GM19397 (cell line): ENCODE measurements at regions not wholly inside any gene's neighbourhood (a gene's known extent, or its start where the extent isn't known, plus 50 kb on each side); places are given as distances from the start of the nearest gene placed in this dataset.

Source experiments
- ATAC-seq: cut with Tn5 transposase; IDR thresholded peaks from one replicate; pipeline ENCODE4 v1.9.1; 2021; ENCODE audit warnings: mild to moderate bottlenecking, moderate library complexity; ENCODE audit not compliant: unreplicated experiment

DNA sequence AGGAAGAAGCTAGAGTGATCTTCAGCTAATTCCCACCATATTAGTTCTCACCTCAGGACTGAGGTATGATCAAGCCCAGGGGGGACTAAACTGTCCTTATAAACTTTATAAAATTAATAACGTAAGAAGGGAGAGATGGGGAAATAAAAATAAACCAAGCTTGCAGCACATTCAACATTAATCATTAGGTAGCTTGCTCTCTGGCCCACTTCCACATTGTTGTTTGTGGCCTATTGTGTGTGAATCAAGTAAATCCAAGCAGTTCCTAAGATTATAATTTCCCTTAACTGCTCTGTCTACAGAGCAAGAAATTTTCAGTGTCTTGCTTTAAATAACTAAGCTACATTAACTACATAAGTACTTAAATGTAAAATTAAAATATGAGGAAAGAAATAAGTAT, 131.3 kb upstream of the ABCA1 start:
- no peak for ATAC-seq

GRCh38 chr9:105062222-105062855, 134.4 kb upstream of the ABCA1 start:
- ATAC-seq: no peak

DNA sequence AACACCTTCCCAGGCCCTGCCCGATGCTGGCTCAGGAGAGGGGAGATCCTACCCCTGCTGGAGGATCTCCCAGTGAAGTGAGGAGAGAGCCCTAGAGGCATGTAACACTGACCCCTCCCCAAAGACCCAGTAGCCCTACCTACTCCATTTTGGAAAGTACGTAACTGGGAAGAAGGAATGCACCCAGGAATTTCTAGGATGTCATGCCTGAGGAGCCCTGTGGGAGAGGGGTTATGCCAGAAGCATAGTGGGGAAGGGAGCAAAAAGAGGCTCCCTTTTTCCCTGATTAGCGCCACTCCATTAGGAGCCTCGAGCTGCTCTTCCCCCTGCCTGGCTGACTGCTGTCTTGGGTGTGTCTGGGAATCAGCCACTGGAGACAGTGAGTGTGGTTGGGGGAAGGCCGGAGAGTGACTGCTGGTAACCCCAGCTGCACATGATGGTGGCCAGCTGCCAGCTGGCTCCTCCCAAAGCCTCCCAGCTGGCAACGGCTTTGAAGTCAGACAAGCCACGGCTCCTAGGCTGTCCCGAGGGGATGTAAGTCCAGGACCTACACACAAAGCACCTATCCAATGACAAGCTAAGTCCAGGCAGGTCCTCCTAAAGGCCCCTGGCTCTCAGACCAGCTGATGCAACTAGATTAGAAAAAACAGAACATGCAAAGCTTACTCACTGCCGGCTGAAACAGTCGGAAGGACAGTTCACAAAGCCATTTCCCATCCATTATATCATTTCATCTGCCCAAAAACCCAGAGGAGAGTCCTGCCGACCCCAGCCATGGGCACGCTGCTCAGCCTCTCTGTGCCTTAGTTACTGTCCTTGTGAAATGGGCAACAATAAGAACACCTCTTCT, 136.5 kb upstream of the ABCA1 start:
- peak; percentile 49 for ATAC-seq

DNA sequence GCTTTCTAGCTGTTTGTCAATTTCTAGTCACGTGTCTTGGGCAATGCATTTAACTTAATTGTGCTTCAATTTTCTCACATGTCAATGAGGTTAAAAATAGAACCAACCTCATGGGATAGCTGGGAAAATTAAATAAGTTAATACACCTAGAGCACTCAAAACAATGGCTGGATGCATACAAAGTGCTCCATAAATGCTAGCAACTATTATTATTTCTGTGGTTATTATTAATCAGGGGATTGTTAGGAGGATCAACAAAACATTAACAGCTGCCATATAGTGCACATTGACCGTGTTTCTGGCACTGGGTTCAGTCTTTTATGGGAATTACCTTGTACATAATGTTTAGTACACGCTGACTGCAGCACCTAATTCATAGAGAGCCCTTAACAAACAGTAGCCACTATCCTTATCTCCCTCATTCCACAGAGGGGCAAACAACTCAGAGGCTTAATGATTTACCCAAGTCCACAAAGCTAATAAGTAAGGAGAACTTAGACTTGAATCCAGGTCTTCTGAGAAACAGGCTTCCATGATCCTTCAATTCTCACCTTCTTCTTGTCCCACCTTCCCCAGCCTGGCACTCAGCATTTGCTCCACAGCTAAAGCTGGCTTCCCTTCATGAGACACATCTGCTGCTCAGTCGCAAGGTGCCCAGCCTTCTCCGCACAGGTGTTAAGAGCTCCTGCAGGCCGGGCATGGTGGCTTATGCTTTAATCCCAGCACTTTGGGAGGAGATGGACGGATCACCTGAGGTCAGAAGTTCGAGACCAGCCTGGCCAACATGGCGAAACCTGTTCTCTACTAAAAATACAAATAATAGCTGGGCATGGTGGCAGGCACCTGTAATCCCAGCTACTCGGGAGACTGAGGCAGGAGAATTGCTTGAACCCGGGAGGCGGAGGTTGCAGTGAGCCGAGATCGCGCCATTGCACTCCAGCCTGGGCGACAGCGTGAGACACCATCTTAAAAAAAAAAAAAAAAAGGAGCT, 137.4 kb upstream of the ABCA1 start:
- ATAC-seq: no peak

- no peak for ATAC-seq
These were observed 138.4 kb upstream of the ABCA1 start for GRCh38 chr9:105066275-105066865.

DNA sequence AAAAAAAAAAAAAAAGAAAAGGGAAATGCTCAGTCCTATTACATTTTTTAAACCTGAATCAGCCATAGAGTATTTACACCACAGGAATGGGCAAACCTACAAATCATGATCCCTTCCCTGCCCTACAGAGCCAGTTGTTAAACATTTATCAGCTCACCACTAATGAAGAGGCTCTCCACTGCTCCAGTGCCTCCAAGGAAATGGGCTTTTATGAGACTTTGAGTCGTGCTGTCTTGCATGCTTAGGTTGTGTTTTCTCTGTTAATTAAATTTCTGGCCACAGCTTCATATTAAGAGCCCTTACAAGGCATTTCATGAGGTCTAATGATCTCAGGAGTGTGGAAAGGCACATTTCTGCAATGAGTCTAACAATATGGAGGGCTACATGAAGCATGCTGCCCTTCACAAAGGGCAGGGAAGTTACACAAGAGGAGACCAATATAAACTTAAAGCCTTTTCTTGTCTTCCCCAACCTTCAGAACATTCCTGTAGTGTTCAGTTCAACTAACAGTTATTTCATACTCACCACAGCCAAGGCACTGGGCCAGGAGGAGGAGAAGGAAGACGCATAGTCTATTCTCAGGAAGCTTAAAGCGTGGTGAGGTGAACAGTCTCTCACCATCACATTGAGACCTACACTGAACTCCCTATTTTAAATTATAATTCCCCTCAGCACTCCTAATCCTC, 140.1 kb upstream of the ABCA1 start:
- ATAC-seq: no peak

DNA sequence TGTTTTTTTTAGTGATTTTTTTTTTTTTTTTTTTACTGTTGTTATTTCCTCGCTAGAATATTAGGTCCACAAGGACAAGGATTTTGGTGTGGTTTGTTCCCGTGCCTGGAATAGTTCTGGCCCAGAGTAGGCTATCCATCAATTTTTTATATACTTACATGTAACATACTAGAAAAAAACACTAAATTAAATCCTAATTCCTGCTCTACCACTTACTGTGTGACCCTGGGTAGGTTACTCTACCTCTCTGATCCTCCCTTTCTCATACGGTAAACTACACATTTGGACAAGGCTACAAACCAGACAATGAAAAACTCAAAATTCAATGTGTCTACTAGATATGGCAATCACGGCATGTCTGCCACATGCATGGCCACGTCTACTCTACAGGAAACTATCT, 141.3 kb upstream of the ABCA1 start:
- no peak for ATAC-seq

- no peak for ATAC-seq
These were observed 141.7 kb upstream of the ABCA1 start for GRCh38 chr9:105069696-105070095.

- ATAC-seq: no peak
These were observed 142.2 kb upstream of the ABCA1 start for GRCh38 chr9:105070176-105070575.

DNA sequence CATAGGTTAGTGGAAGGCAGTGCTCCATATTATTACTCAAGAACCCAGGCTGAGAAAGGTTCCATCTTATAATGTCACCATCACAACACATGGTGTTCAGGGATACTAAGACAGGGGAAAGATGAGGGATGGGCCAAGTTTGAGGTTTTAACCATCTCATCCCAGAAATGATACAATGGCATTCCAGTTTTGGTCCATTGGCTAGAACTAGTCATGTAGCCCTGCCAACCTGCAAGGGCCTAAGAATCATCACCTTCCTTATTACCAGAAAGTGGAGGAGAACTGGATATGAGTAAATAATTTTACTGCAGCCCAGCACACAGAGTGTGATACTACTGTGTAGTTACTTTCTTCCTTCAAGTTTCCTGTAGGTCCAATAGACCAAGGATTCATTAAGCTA, 144.5 kb upstream of the ABCA1 start:
- ATAC-seq: no peak

GRCh38 chr9:105073147-105073546, 145.2 kb upstream of the ABCA1 start:
- ATAC-seq: no peak

DNA sequence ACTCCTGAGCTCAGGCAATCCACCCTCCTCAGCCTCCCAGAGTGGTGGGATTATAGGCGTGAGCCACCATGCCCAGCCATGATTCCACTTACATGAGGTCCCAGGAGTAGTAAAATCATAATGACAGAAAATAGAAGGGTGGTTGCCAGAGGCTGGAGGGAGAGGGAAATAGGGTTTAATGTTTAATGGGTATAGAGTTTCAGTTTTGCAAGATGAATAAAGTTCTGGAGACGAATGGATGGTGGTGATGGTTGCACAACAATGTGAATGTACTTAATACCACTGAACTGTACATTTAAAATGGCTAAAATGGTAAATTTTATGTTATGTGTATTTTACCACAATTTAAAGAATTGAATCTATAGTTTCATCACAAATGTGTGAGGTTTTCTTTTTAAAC, 146.5 kb upstream of the ABCA1 start:
- no peak for ATAC-seq

GRCh38 chr9:105076729-105077128, 148.8 kb upstream of the ABCA1 start:
- no peak for ATAC-seq

- ATAC-seq: no peak
These were observed 151.5 kb upstream of the ABCA1 start for GRCh38 chr9:105079457-105079856.

- no peak for ATAC-seq
These were observed 154.9 kb upstream of the ABCA1 start for GRCh38 chr9:105082843-105083242.

GRCh38 chr9:105083256-105083655, 155.3 kb upstream of the ABCA1 start:
- ATAC-seq: no peak

- no peak for ATAC-seq
These were observed 156.2 kb upstream of the SLC44A1 start for GRCh38 chr9:105087910-105088898.

- ATAC-seq: no peak
These were observed 154.6 kb upstream of the SLC44A1 start for GRCh38 chr9:105089874-105090273.

GRCh38 chr9:105091004-105091640, 153.3 kb upstream of the SLC44A1 start:
- ATAC-seq: no peak
